ENCODE measurements at regions not wholly inside any gene's neighbourhood (a gene's known extent, or its start where the extent isn't known, plus 50 kb on each side); places are given as distances from the start of the nearest gene placed in this dataset.
"Not testable (repeated sequence)": the region's sequence is repeated elsewhere in the genome, so short reads cannot be mapped to it uniquely, and the experiment has no call there.

DNA sequence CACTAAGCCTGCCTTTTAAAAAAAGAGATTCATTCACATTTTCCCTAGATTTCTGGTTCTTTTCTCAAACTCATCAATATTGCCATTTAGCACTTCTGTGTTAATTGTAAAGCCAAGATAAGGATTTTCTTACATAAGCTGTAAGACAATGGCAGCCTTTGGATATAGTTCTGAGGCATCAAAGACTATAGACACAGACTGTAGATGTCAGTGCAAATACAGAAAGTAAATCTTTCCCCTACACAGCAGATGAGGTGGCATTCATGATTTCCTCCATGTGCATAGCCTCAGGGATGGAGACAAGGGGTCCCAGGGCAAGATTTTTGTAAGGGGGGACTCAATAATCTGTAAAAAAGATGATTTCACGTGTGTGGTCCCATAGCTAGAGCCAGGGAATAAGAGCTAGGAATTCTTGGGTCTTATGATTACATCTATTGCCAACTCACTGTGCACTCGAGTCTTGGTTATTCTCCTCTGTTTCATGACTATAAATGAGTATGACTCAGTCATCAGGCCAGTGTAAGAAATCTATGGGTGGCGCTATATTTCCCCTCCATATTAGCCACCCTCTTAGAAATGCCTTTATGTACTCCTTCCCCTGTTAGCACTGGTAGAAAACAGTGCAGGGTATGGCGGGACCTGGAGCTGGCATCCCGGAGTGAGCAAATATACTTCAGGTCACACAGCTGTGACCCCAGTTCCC, 207.5 kb downstream of the EXOC5 start:
- H3K4me3 ChIP-seq, result no peak overlapping the region
- no peaks in the 10 kb centered on the region for H3K27me3 ChIP-seq (replicated peaks; ENCODE audit: insufficient read depth)
- H3K36me3 ChIP-seq, result no peaks in the 10 kb centered on the region
- no peak for TF ChIP-seq POLR2A (IDR thresholded peaks at IDR 0.05)
- TF ChIP-seq, protein P1, sequence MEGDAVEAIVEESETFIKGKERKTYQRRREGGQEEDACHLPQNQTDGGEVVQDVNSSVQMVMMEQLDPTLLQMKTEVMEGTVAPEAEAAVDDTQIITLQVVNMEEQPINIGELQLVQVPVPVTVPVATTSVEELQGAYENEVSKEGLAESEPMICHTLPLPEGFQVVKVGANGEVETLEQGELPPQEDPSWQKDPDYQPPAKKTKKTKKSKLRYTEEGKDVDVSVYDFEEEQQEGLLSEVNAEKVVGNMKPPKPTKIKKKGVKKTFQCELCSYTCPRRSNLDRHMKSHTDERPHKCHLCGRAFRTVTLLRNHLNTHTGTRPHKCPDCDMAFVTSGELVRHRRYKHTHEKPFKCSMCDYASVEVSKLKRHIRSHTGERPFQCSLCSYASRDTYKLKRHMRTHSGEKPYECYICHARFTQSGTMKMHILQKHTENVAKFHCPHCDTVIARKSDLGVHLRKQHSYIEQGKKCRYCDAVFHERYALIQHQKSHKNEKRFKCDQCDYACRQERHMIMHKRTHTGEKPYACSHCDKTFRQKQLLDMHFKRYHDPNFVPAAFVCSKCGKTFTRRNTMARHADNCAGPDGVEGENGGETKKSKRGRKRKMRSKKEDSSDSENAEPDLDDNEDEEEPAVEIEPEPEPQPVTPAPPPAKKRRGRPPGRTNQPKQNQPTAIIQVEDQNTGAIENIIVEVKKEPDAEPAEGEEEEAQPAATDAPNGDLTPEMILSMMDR (IDR thresholded peaks at IDR 0.05), result no peak
- TF ChIP-seq POLR2AphosphoS5 (IDR thresholded peaks at IDR 0.05), result no peak
- no peak for DNase-seq (ENCODE audit: low spot score)
- no peaks in the 10 kb centered on the region for H3K4me1 ChIP-seq (replicated peaks)
- H3K9me3 ChIP-seq, result no peaks in the 10 kb centered on the region
- no peak overlapping the region for H3K27ac ChIP-seq
- 85% methylated on average over 5 of the region's 5 CpGs for WGBS
- intact Hi-C loops (cut with DNase I), result no loop called here

DNA sequence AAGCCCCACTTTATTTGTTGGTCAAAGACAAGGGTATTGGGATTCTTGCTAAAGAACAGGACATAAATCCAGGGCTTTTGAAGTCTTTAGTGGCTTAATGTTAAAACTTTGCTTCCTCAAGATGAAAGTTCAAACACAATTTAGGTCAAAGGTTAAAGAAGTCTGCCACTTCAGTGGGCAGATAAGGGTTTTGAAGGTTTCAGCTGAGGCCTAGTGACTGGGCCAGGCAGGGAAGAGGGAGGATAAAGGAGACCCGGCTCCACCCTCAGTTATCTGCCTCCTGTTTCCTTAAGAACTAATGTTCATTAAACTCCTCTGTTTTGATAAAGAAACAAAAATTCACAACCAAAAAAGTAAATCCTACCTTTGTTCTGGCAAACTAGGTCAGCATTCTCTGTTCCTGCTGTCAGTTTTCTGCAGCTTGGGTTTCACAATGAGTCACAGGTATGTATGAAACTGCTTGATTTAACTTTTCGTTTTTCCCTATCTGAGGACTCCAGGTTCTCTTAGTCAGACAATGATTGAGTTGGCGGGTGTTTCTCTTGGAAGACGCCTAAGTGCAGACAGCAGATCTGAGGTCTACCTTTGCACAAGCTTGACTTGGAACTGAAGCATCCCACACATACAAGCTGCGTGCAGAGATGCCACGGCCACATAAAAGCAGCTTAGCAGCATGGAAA, 208.3 kb downstream of the EXOC5 start:
- Histone ChIP-seq H3K9me3 (no peaks in the 10 kb centered on the region), H3K27me3 (replicated peaks; ENCODE audit: insufficient read depth) (no peaks in the 10 kb centered on the region), H3K27ac (no peak overlapping the region), H3K4me1 (replicated peaks) (no peaks in the 10 kb centered on the region), H3K36me3 (no peaks in the 10 kb centered on the region), H3K4me3 (no peak overlapping the region)
- intact Hi-C loops (cut with DNase I), result no loop called here
- TF ChIP-seq POLR2A (IDR thresholded peaks at IDR 0.05), result no peak
- no peak for TF ChIP-seq POLR2AphosphoS5 (IDR thresholded peaks at IDR 0.05)
- TF ChIP-seq, protein P1 (IDR thresholded peaks at IDR 0.05), result no peak
- no peak for DNase-seq (ENCODE audit: low spot score)
- 66% methylated on average over 6 of the region's 6 CpGs for WGBS

DNA sequence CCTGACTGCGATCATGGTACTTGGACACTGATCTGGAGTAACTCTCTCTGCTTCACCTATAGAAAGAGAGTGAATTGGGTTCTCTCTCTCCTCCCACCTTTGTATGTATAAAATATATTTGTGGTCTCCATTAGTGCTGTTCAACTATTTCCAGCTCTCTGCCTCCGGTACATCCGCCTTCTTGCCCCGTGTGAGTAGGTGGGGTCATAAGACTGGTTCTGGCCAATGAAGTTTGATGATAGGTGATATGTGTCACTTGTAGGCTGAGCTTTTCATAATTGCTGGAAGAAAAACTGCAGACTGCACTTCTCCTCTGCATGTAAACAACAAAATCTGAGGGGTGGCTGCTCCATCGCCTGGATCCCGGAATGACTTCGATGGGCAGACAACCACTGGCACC, 210.4 kb downstream of the EXOC5 start:
- no peak for TF ChIP-seq POLR2AphosphoS5 (IDR thresholded peaks at IDR 0.05)
- TF ChIP-seq, protein P1 (IDR thresholded peaks at IDR 0.05), result no peak
- no peak for TF ChIP-seq POLR2A (IDR thresholded peaks at IDR 0.05)
- intact Hi-C loops (cut with DNase I), result no loop called here
- WGBS, result 62% methylated on average over 7 of the region's 7 CpGs
- no peak for DNase-seq (ENCODE audit: low spot score)
- Histone ChIP-seq H3K27ac (no peak overlapping the region), H3K4me1 (replicated peaks) (no peaks in the 10 kb centered on the region), H3K4me3 (no peak overlapping the region), H3K9me3 (no peaks in the 10 kb centered on the region), H3K27me3 (replicated peaks; ENCODE audit: insufficient read depth) (no peaks in the 10 kb centered on the region), H3K36me3 (no peaks in the 10 kb centered on the region)

DNA sequence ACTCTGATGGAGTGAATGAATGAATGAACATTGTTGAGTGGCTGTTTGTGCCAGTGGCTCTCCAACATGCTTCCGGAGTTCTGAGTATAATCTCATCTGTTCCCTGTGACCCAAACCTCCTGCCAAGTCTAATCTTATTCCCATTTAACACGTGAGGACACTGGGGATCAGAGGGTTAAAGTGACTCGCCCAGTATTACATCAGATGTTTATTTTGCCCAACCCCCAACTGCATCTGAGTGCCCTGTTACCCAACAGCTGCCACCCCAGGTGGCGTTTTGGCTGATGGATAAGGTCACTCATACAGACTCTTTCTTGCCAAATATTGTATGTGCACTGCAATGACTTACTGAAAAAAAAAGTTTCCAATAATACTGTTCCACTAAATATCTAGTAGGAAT, 210.9 kb downstream of the EXOC5 start:
- H3K4me3 ChIP-seq, result no peak overlapping the region
- no peaks in the 10 kb centered on the region for H3K4me1 ChIP-seq (replicated peaks)
- WGBS, result 37% methylated on average over 4 of the region's 4 CpGs
- TF ChIP-seq POLR2AphosphoS5 (IDR thresholded peaks at IDR 0.05), result no peak
- DNase-seq (ENCODE audit: low spot score), result no peak
- no peaks in the 10 kb centered on the region for H3K9me3 ChIP-seq
- H3K36me3 ChIP-seq, result no peaks in the 10 kb centered on the region
- intact Hi-C loops (cut with DNase I), result no loop called here
- H3K27ac ChIP-seq, result no peak overlapping the region
- H3K27me3 ChIP-seq (replicated peaks; ENCODE audit: insufficient read depth), result no peaks in the 10 kb centered on the region

DNA sequence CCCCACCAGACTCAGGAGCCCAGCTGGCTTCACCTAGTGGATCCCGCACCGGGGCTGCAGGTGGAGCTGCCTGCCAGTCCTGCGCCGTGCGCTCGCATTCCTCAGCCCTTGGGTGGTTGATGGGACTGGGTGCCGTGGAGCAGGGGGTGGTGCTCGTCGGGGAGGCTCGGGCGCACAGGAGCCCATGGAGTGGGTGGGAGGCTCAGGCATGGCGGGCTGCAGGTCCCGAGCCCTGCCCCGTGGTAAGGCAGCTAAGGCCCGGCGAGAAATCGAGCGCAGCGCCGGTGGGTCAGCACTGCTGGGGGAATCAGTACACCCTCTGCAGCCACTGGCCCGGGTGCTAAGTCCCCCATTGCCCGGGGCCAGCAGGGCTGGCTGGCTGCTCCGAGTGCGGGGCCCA, 212.2 kb downstream of the EXOC5 start:
- H3K27me3 ChIP-seq (replicated peaks; ENCODE audit: insufficient read depth); intact Hi-C loops (cut with DNase I); H3K9me3 ChIP-seq; H3K4me1 ChIP-seq (replicated peaks); H3K27ac ChIP-seq; H3K4me3 ChIP-seq; DNase-seq (ENCODE audit: low spot score); H3K36me3 ChIP-seq: not testable (repeated sequence)
- 92% methylated on average over 22 of the region's 24 CpGs for WGBS
